CD4-positive, alpha-beta memory T cell (primary cell): ENCODE measurements at regions not wholly inside any gene's neighbourhood (a gene's known extent, or its start where the extent isn't known, plus 50 kb on each side); places are given as distances from the start of the nearest gene placed in this dataset.
"Not testable (repeated sequence)": the region's sequence is repeated elsewhere in the genome, so short reads cannot be mapped to it uniquely, and the experiment has no call there.

Source experiments
- CTCF ChIA-PET: fragments of 350-600 bp; sonication (Branson Sonifier 250); formaldehyde crosslinking; loops from one replicate; lab custom pipeline; 2021; ENCODE audit warnings: inconsistent platforms; ENCODE audit not compliant: partially characterized antibody; lab: Charles Lee
- POLR2A ChIA-PET: fragments of 350-600 bp; sonication (Branson Sonifier 250); formaldehyde crosslinking; loops from one replicate; lab custom pipeline; 2021; ENCODE audit not compliant: partially characterized antibody; lab: Charles Lee
- DNase-seq, 5 donors: peaks; one replicate each; pipeline versions ENCODE4 v3.0.0 to v3.0.0-alpha.2; 2020 to 2022; ENCODE audit warnings: mixed read lengths in 1 of 5
- H3K27ac ChIP-seq: one replicate; pipeline ENCODE4 v1.7.0; 2013; ENCODE audit warnings: low read depth, low read length
- H3K27me3 ChIP-seq: 2 replicates; pipeline ENCODE4 v1.7.0; 2013; ENCODE audit warnings: mild to moderate bottlenecking, low read length, moderate library complexity; ENCODE audit not compliant: insufficient read depth
- H3K36me3 ChIP-seq: 2 replicates; pipeline ENCODE4 v1.7.0; 2013; ENCODE audit warnings: mild to moderate bottlenecking, low read length, moderate library complexity; ENCODE audit not compliant: insufficient read depth
- H3K4me1 ChIP-seq: 2 replicates; pipeline ENCODE4 v1.7.0; 2013; ENCODE audit warnings: mild to moderate bottlenecking, low read length, moderate library complexity; ENCODE audit not compliant: insufficient read depth
- H3K4me3 ChIP-seq, 2 donors: one replicate each; pipeline ENCODE4 v1.7.0; 2013; ENCODE audit warnings: low read length in 2 of 2, mild to moderate bottlenecking in 1 of 2
- H3K9me3 ChIP-seq, 2 donors: one replicate each; pipeline ENCODE4 v1.7.0; 2013; ENCODE audit warnings: low read length in 2 of 2, control low read depth in 1 of 2; ENCODE audit not compliant: control insufficient read depth in 1 of 2
- H3K27ac Mint-ChIP-seq, 7 donors: one replicate each; pipeline ENCODE4 v1.8.0; 2020 to 2021; ENCODE audit warnings: mixed read lengths in 7 of 7, mild to moderate bottlenecking in 6 of 7, inconsistent platforms in 3 of 7, moderate library complexity in 3 of 7
- H3K27me3 Mint-ChIP-seq, 2 donors: one replicate each; pipeline ENCODE4 v1.8.0; 2020 to 2021; ENCODE audit warnings: mixed read lengths in 2 of 2
- H3K36me3 Mint-ChIP-seq, 2 donors: one replicate each; pipeline ENCODE4 v1.8.0; 2020 to 2021; ENCODE audit warnings: mixed read lengths in 2 of 2, inconsistent platforms in 1 of 2, mild to moderate bottlenecking in 1 of 2
- H3K4me1 Mint-ChIP-seq, 4 donors: one replicate each; pipeline ENCODE4 v1.8.0; 2020 to 2021; ENCODE audit warnings: mixed read lengths in 4 of 4, mild to moderate bottlenecking in 1 of 4
- H3K4me3 Mint-ChIP-seq, 8 donors: one replicate each; pipeline ENCODE4 v1.8.0; 2020 to 2021; ENCODE audit warnings: mixed read lengths in 8 of 8, mild to moderate bottlenecking in 7 of 8, moderate library complexity in 6 of 8, inconsistent platforms in 3 of 8
- H3K9me3 Mint-ChIP-seq, 8 donors: one replicate each; pipeline ENCODE4 v1.8.0; 2020 to 2021; ENCODE audit warnings: mixed read lengths in 8 of 8, mild to moderate bottlenecking in 5 of 8, inconsistent platforms in 3 of 8, moderate library complexity in 1 of 8
- intact Hi-C: fragments of 100-400 bp; cut with micrococcal nuclease; formaldehyde crosslinking; loops from one replicate; pipeline ENCODE4 v1.15.1; 2023

GRCh38 chr1:148309940-148310500, 157.9 kb upstream of the NBPF11 start:
- POLR2A ChIA-PET, result interaction anchor here (1.1 kb wide), 1 partner anchor 25 kb away, joined by 3 read pairs; no protein-coding TSS in a partner anchor
- CTCF ChIA-PET, result no interaction called here
- peaks cover 0 to 16% (median 11%) of the 10 kb centered on the region in 8 donors for H3K9me3 Mint-ChIP-seq
- peaks cover 39 to 44% of the 10 kb centered on the region in 2 donors for H3K27me3 Mint-ChIP-seq
- no peaks in the 10 kb centered on the region for H3K36me3 Mint-ChIP-seq
- Histone ChIP-seq H3K4me3 (no peak overlapping the region), H3K36me3 (no peaks in the 10 kb centered on the region), H3K9me3 (no peaks in the 10 kb centered on the region), H3K27ac (no peak overlapping the region), H3K4me1 (no peaks in the 10 kb centered on the region), H3K27me3 (peaks cover 38% of the 10 kb centered on the region)
- intact Hi-C loops, result no loop called here
- H3K4me3 Mint-ChIP-seq, result no peak overlapping the region
- no peak overlapping the region for H3K27ac Mint-ChIP-seq
- peaks cover 0 to 5% (median 2%) of the 10 kb centered on the region in 4 donors for H3K4me1 Mint-ChIP-seq
- DNase-seq, result no peak

GRCh38 chr1:148308832-148309458, 156.9 kb upstream of the NBPF11 start:
- Histone ChIP-seq H3K4me1 (peaks cover 4% of the 10 kb centered on the region), H3K4me3 (no peak overlapping the region), H3K27me3 (peaks cover 44% of the 10 kb centered on the region), H3K9me3 (no peaks in the 10 kb centered on the region), H3K36me3 (no peaks in the 10 kb centered on the region), H3K27ac (no peak overlapping the region)
- H3K27ac Mint-ChIP-seq, result no peak overlapping the region
- H3K27me3 Mint-ChIP-seq, result peaks cover 39 to 47% of the 10 kb centered on the region in 2 donors
- ChIA-PET CTCF (no interaction called here), POLR2A (interaction anchor here (1.1 kb wide), 1 partner anchor 26 kb away, joined by 3 read pairs; no protein-coding TSS in a partner anchor)
- peaks cover 4 to 10% (median 5%) of the 10 kb centered on the region in 4 donors for H3K4me1 Mint-ChIP-seq
- no peak for DNase-seq
- no peak overlapping the region for H3K4me3 Mint-ChIP-seq
- no peaks in the 10 kb centered on the region for H3K36me3 Mint-ChIP-seq
- peaks cover 0 to 16% (median 11%) of the 10 kb centered on the region in 8 donors for H3K9me3 Mint-ChIP-seq
- intact Hi-C loops, result no loop called here

GRCh38 chr1:148307583-148308185, 155.6 kb upstream of the NBPF11 start:
- Mint-ChIP-seq H3K27me3 (peaks cover 38 to 45% of the 10 kb centered on the region in 2 donors), H3K36me3 (no peaks in the 10 kb centered on the region), H3K9me3 (peaks cover 0 to 16% (median 11%) of the 10 kb centered on the region in 8 donors), H3K4me1 (peaks cover 11 to 13% (median 12%) of the 10 kb centered on the region in 4 donors), H3K27ac (no peak overlapping the region), H3K4me3 (no peak overlapping the region)
- H3K4me1 ChIP-seq, result peaks cover 11% of the 10 kb centered on the region
- H3K9me3 ChIP-seq, result no peaks in the 10 kb centered on the region
- intact Hi-C loops, result no loop called here
- no peaks in the 10 kb centered on the region for H3K36me3 ChIP-seq
- ChIA-PET CTCF (no interaction called here), POLR2A (no interaction called here)
- H3K27ac ChIP-seq, result no peak overlapping the region
- no peak for DNase-seq
- H3K4me3 ChIP-seq, result no peak overlapping the region
- H3K27me3 ChIP-seq, result peaks cover 44% of the 10 kb centered on the region

- H3K27ac Mint-ChIP-seq, intact Hi-C loops, H3K27ac ChIP-seq, H3K9me3 ChIP-seq, H3K4me3 ChIP-seq, DNase-seq, POLR2A ChIA-PET, CTCF ChIA-PET, H3K4me3 Mint-ChIP-seq, H3K9me3 Mint-ChIP-seq, H3K36me3 ChIP-seq, H3K36me3 Mint-ChIP-seq: not testable (repeated sequence)
- Histone ChIP-seq H3K27me3 (peaks cover 30% of the 10 kb centered on the region), H3K4me1 (peaks cover 11% of the 10 kb centered on the region)
- H3K4me1 Mint-ChIP-seq, result peaks cover 8 to 13% (median 10%) of the 10 kb centered on the region in 4 donors
- peaks cover 21 to 26% of the 10 kb centered on the region in 2 donors for H3K27me3 Mint-ChIP-seq
Measured at GRCh38 chr1:148304935-148305334, 152.9 kb upstream of the NBPF11 start.

GRCh38 chr1:148302586-148303364, 150.7 kb upstream of the NBPF11 start:
- H3K4me1 Mint-ChIP-seq, result peaks cover 8 to 13% (median 10%) of the 10 kb centered on the region in 4 donors
- intact Hi-C loops, H3K9me3 ChIP-seq, H3K27ac ChIP-seq, H3K36me3 ChIP-seq, H3K9me3 Mint-ChIP-seq, H3K36me3 Mint-ChIP-seq: not testable (repeated sequence)
- ChIA-PET POLR2A (interaction anchor here (1.6 to 1.7 kb wide), 2 partner anchors 16 to 32 kb away, joined by 8 to 9 read pairs; no protein-coding TSS in a partner anchor), CTCF (interaction anchor here (1.1 to 1.6 kb wide), 2 partner anchors 12 to 23 kb away, joined by 3 to 8 read pairs; no protein-coding TSS in a partner anchor)
- peaks cover 14 to 17% of the 10 kb centered on the region in 2 donors for H3K27me3 Mint-ChIP-seq
- Histone ChIP-seq H3K4me3 (peak overlapping the region; percentile 29 to 52), H3K27me3 (peaks cover 17% of the 10 kb centered on the region), H3K4me1 (peaks cover 11% of the 10 kb centered on the region)
- peak; percentile 43 to 57 (median 45) for DNase-seq
- peak overlapping the region; percentile 75 to 90 (median 84) for H3K4me3 Mint-ChIP-seq
- peak overlapping the region in 1 of 7 donors; percentile 44 for H3K27ac Mint-ChIP-seq

GRCh38 chr1:148297852-148298251, 145.8 kb upstream of the NBPF11 start:
- CTCF ChIA-PET, H3K4me1 Mint-ChIP-seq, DNase-seq, POLR2A ChIA-PET, H3K27me3 ChIP-seq, H3K27me3 Mint-ChIP-seq, H3K27ac ChIP-seq, H3K4me3 ChIP-seq, H3K4me1 ChIP-seq, H3K9me3 Mint-ChIP-seq, H3K9me3 ChIP-seq, H3K36me3 ChIP-seq, H3K27ac Mint-ChIP-seq, H3K4me3 Mint-ChIP-seq, H3K36me3 Mint-ChIP-seq, intact Hi-C loops: not testable (repeated sequence)

- Mint-ChIP-seq H3K4me1 (no peaks in the 10 kb centered on the region), H3K36me3 (no peaks in the 10 kb centered on the region), H3K9me3 (peaks cover 0 to 5% (median 0%) of the 10 kb centered on the region in 8 donors), H3K4me3 (no peak overlapping the region), H3K27ac (no peak overlapping the region), H3K27me3 (peaks cover 0 to 7% of the 10 kb centered on the region in 2 donors)
- intact Hi-C loops, result no loop called here
- Histone ChIP-seq H3K27me3 (no peaks in the 10 kb centered on the region), H3K4me1 (no peaks in the 10 kb centered on the region), H3K9me3 (no peaks in the 10 kb centered on the region), H3K27ac (no peak overlapping the region), H3K4me3 (no peak overlapping the region), H3K36me3 (no peaks in the 10 kb centered on the region)
- no peak for DNase-seq
- ChIA-PET POLR2A (no interaction called here), CTCF (no interaction called here)
Measured at GRCh38 chr1:148296511-148296910, 144.4 kb upstream of the NBPF11 start.
